Astrocyte of the cerebellum (primary cell): ENCODE measurements at regions not wholly inside any gene's neighbourhood (a gene's known extent, or its start where the extent isn't known, plus 50 kb on each side); places are given as distances from the start of the nearest gene placed in this dataset.

ENCODE experiments used
- DNase-seq: peaks from one replicate; pipeline ENCODE4 v3.0.0-alpha.2; 2011; ENCODE audit warnings: low read depth
- H3K4me3 ChIP-seq: 2 replicates; pipeline ENCODE4 v1.5.1; 2011; ENCODE audit warnings: mild to moderate bottlenecking, low read depth, low read length, moderate library complexity
- in situ Hi-C: cut with HindIII; loops from 2 replicates; pipeline ENCODE4 v1.10.0; 2017; ENCODE audit warnings: low sequenced_read_pairs
- TF ChIP-seq, protein P1 (sequence below): IDR thresholded peaks from 2 replicates; pipeline ENCODE4 v1.5.1; 2012; ENCODE audit warnings: low read length, low read depth, moderate library complexity, mild to moderate bottlenecking; ENCODE audit errors: missing control alignments

DNA sequence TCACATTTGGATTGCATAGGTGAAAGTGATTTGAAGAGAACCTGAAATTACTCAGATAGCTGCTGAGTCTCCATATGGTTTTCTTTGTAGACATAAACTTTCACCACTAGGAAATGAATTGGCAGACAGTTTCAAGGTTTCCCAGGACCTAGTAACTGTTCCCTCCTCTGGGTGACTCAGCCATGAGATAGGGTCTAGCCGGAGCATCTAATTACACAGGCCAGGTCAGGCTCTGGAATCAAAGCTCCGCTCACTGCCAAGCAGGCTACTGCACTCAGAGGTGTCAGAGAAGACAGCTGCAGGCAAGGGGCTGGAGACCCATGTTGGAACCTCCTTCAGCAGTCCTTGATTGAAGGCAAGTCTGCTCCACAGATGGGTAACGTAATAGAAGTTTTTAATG, 429.2 kb downstream of the TNS1 start:
- in situ Hi-C loops: no loop called here
- TF ChIP-seq, protein P1, sequence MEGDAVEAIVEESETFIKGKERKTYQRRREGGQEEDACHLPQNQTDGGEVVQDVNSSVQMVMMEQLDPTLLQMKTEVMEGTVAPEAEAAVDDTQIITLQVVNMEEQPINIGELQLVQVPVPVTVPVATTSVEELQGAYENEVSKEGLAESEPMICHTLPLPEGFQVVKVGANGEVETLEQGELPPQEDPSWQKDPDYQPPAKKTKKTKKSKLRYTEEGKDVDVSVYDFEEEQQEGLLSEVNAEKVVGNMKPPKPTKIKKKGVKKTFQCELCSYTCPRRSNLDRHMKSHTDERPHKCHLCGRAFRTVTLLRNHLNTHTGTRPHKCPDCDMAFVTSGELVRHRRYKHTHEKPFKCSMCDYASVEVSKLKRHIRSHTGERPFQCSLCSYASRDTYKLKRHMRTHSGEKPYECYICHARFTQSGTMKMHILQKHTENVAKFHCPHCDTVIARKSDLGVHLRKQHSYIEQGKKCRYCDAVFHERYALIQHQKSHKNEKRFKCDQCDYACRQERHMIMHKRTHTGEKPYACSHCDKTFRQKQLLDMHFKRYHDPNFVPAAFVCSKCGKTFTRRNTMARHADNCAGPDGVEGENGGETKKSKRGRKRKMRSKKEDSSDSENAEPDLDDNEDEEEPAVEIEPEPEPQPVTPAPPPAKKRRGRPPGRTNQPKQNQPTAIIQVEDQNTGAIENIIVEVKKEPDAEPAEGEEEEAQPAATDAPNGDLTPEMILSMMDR: no peak
- no peak for DNase-seq
- H3K4me3 ChIP-seq: no peak overlapping the region

- no peak for DNase-seq
- in situ Hi-C loops: no loop called here
- TF ChIP-seq, protein P1: no peak
- no peak overlapping the region for H3K4me3 ChIP-seq
Observed at GRCh38 chr2:217570394-217570793, 432.4 kb downstream of the TNS1 start.

- TF ChIP-seq, protein P1: no peak
Observed at GRCh38 chr2:217568289-217568971, 434.4 kb downstream of the TNS1 start.

GRCh38 chr2:217563565-217563964, 439.2 kb downstream of the TNS1 start:
- TF ChIP-seq, protein P1: no peak
- H3K4me3 ChIP-seq: no peak overlapping the region
- in situ Hi-C loops: no loop called here
- no peak for DNase-seq

More at GRCh38 chr2:217568289-217568971, 434.4 kb downstream of the TNS1 start:
- DNase-seq: no peak
- H3K4me3 ChIP-seq: no peak overlapping the region
- in situ Hi-C loops: no loop called here

- TF ChIP-seq, protein P1: no peak
- in situ Hi-C loops: no loop called here
- DNase-seq: no peak
- H3K4me3 ChIP-seq: no peak overlapping the region
Observed at GRCh38 chr2:217562871-217563480, 439.8 kb downstream of the TNS1 start.

- in situ Hi-C loops: no loop called here
- H3K4me3 ChIP-seq: no peak overlapping the region
- DNase-seq: no peak
- TF ChIP-seq, protein P1: no peak
Observed at GRCh38 chr2:217559084-217559483, 443.7 kb downstream of the TNS1 start.
